ENCODE measurements at regions not wholly inside any gene's neighbourhood (a gene's known extent, or its start where the extent isn't known, plus 50 kb on each side); places are given as distances from the start of the nearest gene placed in this dataset.

DNA sequence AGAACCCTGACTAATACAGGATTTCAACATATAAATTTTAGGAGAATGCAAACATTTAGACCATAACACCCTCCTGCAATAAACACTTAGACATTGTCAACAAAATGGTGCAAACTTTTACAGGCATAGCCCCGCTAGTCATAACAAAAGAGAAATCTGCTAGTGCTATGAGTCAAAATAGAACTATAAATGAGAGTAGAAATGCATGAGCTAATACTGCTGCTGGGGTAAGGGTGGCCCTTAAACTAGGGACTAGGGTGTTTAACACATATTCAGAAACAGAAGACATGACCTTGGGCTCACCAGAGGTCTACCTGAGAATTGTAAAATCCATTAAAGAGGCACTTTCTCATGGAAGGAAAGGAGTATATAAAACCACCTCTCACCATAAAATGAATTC, 131.6 kb downstream of the TLR4 start:
- TF ChIP-seq, protein P1, sequence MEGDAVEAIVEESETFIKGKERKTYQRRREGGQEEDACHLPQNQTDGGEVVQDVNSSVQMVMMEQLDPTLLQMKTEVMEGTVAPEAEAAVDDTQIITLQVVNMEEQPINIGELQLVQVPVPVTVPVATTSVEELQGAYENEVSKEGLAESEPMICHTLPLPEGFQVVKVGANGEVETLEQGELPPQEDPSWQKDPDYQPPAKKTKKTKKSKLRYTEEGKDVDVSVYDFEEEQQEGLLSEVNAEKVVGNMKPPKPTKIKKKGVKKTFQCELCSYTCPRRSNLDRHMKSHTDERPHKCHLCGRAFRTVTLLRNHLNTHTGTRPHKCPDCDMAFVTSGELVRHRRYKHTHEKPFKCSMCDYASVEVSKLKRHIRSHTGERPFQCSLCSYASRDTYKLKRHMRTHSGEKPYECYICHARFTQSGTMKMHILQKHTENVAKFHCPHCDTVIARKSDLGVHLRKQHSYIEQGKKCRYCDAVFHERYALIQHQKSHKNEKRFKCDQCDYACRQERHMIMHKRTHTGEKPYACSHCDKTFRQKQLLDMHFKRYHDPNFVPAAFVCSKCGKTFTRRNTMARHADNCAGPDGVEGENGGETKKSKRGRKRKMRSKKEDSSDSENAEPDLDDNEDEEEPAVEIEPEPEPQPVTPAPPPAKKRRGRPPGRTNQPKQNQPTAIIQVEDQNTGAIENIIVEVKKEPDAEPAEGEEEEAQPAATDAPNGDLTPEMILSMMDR (IDR thresholded peaks at IDR 0.05), result no peak
- TF ChIP-seq EP300 (IDR thresholded peaks at IDR 0.05), result no peak

All from esophagus muscularis mucosa (tissue), 3 donors.